H9 (cell line): ENCODE measurements at regions not wholly inside any gene's neighbourhood (a gene's known extent, or its start where the extent isn't known, plus 50 kb on each side); places are given as distances from the start of the nearest gene placed in this dataset.

ENCODE experiments used
- DNase-seq: peaks from one replicate; pipeline ENCODE4 v3.0.0-alpha.2; 2017
- H2AFZ ChIP-seq: one replicate; pipeline ENCODE4 v1.6.1; 2013; ENCODE audit warnings: mild to moderate bottlenecking, low read length, control low read depth, moderate library complexity
- H2AK5ac ChIP-seq: 2 replicates; pipeline ENCODE4 v1.6.1; 2013; ENCODE audit warnings: low read length, control low read depth, mixed read lengths; ENCODE audit not compliant: insufficient read length
- H2BK120ac ChIP-seq: one replicate; pipeline ENCODE4 v1.6.1; 2013; ENCODE audit warnings: low read depth, mild to moderate bottlenecking, low read length, control low read depth, inconsistent platforms; ENCODE audit not compliant: poor library complexity, severe bottlenecking
- H2BK12ac ChIP-seq: 2 replicates; pipeline ENCODE4 v1.6.1; 2013; ENCODE audit warnings: low read length, control low read depth, mixed read lengths, low read depth; ENCODE audit not compliant: insufficient read length
- H2BK15ac ChIP-seq: 2 replicates; pipeline ENCODE4 v1.6.1; 2013; ENCODE audit warnings: low read depth, low read length, control low read depth
- H2BK20ac ChIP-seq: one replicate; pipeline ENCODE4 v1.6.1; 2013; ENCODE audit warnings: low read depth, mild to moderate bottlenecking, low read length, control low read depth, inconsistent platforms; ENCODE audit not compliant: poor library complexity, severe bottlenecking
- H2BK5ac ChIP-seq: 2 replicates; pipeline ENCODE4 v1.6.1; 2013; ENCODE audit warnings: low read length, control low read depth, mixed read lengths; ENCODE audit not compliant: insufficient read length
- H3K14ac ChIP-seq: 2 replicates; pipeline ENCODE4 v1.6.1; 2013; ENCODE audit warnings: low read length, control low read depth; ENCODE audit not compliant: insufficient read depth
- H3K18ac ChIP-seq: 2 replicates; pipeline ENCODE4 v1.6.1; 2013; ENCODE audit warnings: low read depth, mild to moderate bottlenecking, mixed read lengths, low read length, control low read depth; ENCODE audit not compliant: insufficient read length
- H3K23ac ChIP-seq: 2 replicates; pipeline ENCODE4 v1.6.1; 2013; ENCODE audit warnings: low read length, control low read depth, mixed read lengths, low read depth; ENCODE audit not compliant: insufficient read length
- H3K23me2 ChIP-seq: 2 replicates; pipeline ENCODE4 v1.6.1; 2013; ENCODE audit warnings: low read depth, mild to moderate bottlenecking, mixed read lengths, low read length, control low read depth; ENCODE audit not compliant: insufficient read length, poor library complexity, severe bottlenecking
- H3K27ac ChIP-seq: 2 replicates; pipeline ENCODE4 v1.5.1; 2013; ENCODE audit warnings: low read length, control low read depth, mixed read lengths, low read depth; ENCODE audit not compliant: insufficient read length
- H3K27me3 ChIP-seq: 2 replicates; pipeline ENCODE4 v1.6.1; 2013; ENCODE audit warnings: low read length, control low read depth, inconsistent platforms; ENCODE audit not compliant: insufficient read depth
- H3K4ac ChIP-seq: 2 replicates; pipeline ENCODE4 v1.6.1; 2013; ENCODE audit warnings: low read depth, mild to moderate bottlenecking, control low read depth, inconsistent platforms, low read length, moderate library complexity
- H3K4me1 ChIP-seq: 2 replicates; pipeline ENCODE4 v1.6.1; 2013; ENCODE audit warnings: low read length, control low read depth, inconsistent platforms; ENCODE audit not compliant: insufficient read depth
- H3K4me2 ChIP-seq: 2 replicates; pipeline ENCODE4 v1.6.1; 2013; ENCODE audit warnings: low read length, control low read depth, mixed read lengths; ENCODE audit not compliant: insufficient read length, insufficient read depth
- H3K56ac ChIP-seq: 2 replicates; pipeline ENCODE4 v1.6.1; 2013; ENCODE audit warnings: low read depth, mild to moderate bottlenecking, mixed read lengths, low read length, control low read depth; ENCODE audit not compliant: insufficient read length
- H3K79me1 ChIP-seq: 2 replicates; pipeline ENCODE4 v1.6.1; 2013; ENCODE audit warnings: low read depth, mild to moderate bottlenecking, moderate library complexity, low read length, control low read depth, inconsistent platforms; ENCODE audit not compliant: insufficient read depth, poor library complexity, severe bottlenecking
- H3K79me2 ChIP-seq: 2 replicates; pipeline ENCODE4 v1.6.1; 2013; ENCODE audit warnings: low read length, control low read depth, inconsistent platforms; ENCODE audit not compliant: insufficient read depth
- H3K9ac ChIP-seq: 2 replicates; pipeline ENCODE4 v1.6.1; 2013; ENCODE audit warnings: low read length, control low read depth, mixed read lengths; ENCODE audit not compliant: insufficient read length; ENCODE audit errors: extremely low read depth
- H3K9me3 ChIP-seq: one replicate; pipeline ENCODE4 v1.6.1; 2013; ENCODE audit warnings: low read depth, low read length, inconsistent platforms; ENCODE audit not compliant: control insufficient read depth
- H3T11ph ChIP-seq: one replicate; pipeline ENCODE4 v1.6.1; 2013; ENCODE audit warnings: mild to moderate bottlenecking, low read length, control low read depth, inconsistent platforms
- H4K20me1 ChIP-seq: one replicate; pipeline ENCODE4 v1.6.1; 2013; ENCODE audit not compliant: control insufficient read depth, insufficient read length, insufficient read depth
- H4K5ac ChIP-seq: 2 replicates; pipeline ENCODE4 v1.6.1; 2013; ENCODE audit warnings: low read depth, mild to moderate bottlenecking, mixed read lengths, low read length, control low read depth; ENCODE audit not compliant: insufficient read length
- H4K8ac ChIP-seq: replicated peaks from 2 replicates; pipeline ENCODE4 v1.6.1; 2013; ENCODE audit warnings: low read length, control low read depth, mixed read lengths, low read depth; ENCODE audit not compliant: insufficient read length
- H4K91ac ChIP-seq: 2 replicates; pipeline ENCODE4 v1.6.1; 2013; ENCODE audit warnings: low read depth, mild to moderate bottlenecking, moderate library complexity, mixed read lengths, low read length, control low read depth; ENCODE audit not compliant: insufficient read length
- H3K27ac Mint-ChIP-seq, 3 experiments: 2 replicates in 2 of 3; 3 replicates in 1 of 3; pipeline ENCODE4 v1.8.0; 2020 to 2021; ENCODE audit warnings: mixed read lengths in 3 of 3, mild to moderate bottlenecking in 1 of 3, moderate library complexity in 1 of 3
- H3K27me3 Mint-ChIP-seq: 2 replicates; pipeline ENCODE4 v1.8.0; 2021; ENCODE audit warnings: low read depth, mild to moderate bottlenecking, moderate library complexity, mixed read lengths
- H3K36me3 Mint-ChIP-seq, 3 experiments: 2 replicates in 2 of 3; 3 replicates in 1 of 3; pipeline ENCODE4 v1.8.0; 2020 to 2021; ENCODE audit warnings: low read depth in 3 of 3, mixed read lengths in 3 of 3; ENCODE audit not compliant: insufficient read depth in 1 of 3
- H3K4me1 Mint-ChIP-seq, 2 experiments: 2 replicates each; pipeline ENCODE4 v1.8.0; 2020; ENCODE audit warnings: mixed read lengths in 2 of 2
- H3K4me3 Mint-ChIP-seq, 2 experiments: 2 replicates in 1 of 2; 3 replicates in 1 of 2; pipeline ENCODE4 v1.8.0; 2020 to 2021; ENCODE audit warnings: mild to moderate bottlenecking in 2 of 2, mixed read lengths in 2 of 2, moderate library complexity in 1 of 2
- H3K9me3 Mint-ChIP-seq, 2 experiments: 2 replicates in 1 of 2; 3 replicates in 1 of 2; pipeline ENCODE4 v1.8.0; 2020; ENCODE audit warnings: mild to moderate bottlenecking in 2 of 2, mixed read lengths in 2 of 2, moderate library complexity in 1 of 2
- WGBS: extraction: QIAGEN DNeasy Blood & Tissue Kit; methylation state at CpG from one replicate; pipeline ENCODE4 v1.1.7; 2013; ENCODE audit warnings: missing lambda C conversion rate, low lambda C conversion rate, mixed read lengths; ENCODE audit not compliant: insufficient read length; ENCODE audit errors: extremely low coverage; 5-methylcytosine and 5-hydroxymethylcytosine counted together
- TF ChIP-seq, protein P1 (sequence below): fragments of 200-600 bp; sonication (generic); conservative IDR thresholded peaks from 3 replicates; pipeline ENCODE4 v1.8.0; 2021; ENCODE audit warnings: antibody characterized with exemption, mild to moderate bottlenecking

DNA sequence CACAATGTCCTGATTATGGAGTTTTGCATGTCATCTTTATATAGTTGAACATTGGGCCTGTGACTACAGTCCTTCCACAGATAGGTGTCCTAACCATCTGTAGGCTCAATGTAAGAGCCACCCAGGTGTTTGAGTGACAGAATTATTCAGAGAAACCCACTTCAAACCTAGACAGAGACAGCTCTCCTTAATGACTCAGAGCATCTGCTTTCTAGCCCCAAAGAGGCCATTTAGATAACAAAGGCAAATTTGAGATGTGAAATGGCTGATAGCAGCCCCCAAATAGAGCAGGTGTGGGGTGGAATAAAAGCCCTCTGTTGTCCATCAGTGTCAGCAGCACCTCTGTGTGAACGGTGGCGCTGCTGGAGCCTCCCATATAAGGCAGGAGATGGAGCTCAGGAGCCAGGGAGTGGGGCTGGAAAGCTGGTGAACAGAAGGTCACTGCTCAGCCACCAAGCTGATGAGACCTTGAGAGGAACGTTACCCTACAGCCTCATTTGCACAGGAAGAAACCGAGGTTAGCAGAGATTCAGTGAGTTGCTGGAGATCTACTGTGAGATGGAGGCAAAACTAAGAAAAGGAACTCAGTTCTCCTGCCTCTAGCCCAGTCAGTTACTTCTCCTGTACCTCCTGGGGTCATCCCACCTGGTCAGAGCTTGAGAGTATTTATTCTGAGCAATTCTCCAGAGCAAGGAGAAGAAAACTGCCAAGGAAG, 153.3 kb upstream of the LNX1 start:
- H4K91ac ChIP-seq = no peak overlapping the region
- H2BK12ac ChIP-seq = no peak overlapping the region
- H3K4me1 Mint-ChIP-seq = peaks cover 10% of the 10 kb centered on the region in 2 experiments
- no peak overlapping the region for H3K14ac ChIP-seq
- no peak overlapping the region for H3K4me2 ChIP-seq
- H4K8ac ChIP-seq = no peak overlapping the region
- no peak overlapping the region for H3K9ac ChIP-seq
- H2BK20ac ChIP-seq = no peak overlapping the region
- no peak overlapping the region for H3T11ph ChIP-seq
- H3K27me3 ChIP-seq = no peaks in the 10 kb centered on the region
- H2BK120ac ChIP-seq = no peak overlapping the region
- TF ChIP-seq, protein P1, sequence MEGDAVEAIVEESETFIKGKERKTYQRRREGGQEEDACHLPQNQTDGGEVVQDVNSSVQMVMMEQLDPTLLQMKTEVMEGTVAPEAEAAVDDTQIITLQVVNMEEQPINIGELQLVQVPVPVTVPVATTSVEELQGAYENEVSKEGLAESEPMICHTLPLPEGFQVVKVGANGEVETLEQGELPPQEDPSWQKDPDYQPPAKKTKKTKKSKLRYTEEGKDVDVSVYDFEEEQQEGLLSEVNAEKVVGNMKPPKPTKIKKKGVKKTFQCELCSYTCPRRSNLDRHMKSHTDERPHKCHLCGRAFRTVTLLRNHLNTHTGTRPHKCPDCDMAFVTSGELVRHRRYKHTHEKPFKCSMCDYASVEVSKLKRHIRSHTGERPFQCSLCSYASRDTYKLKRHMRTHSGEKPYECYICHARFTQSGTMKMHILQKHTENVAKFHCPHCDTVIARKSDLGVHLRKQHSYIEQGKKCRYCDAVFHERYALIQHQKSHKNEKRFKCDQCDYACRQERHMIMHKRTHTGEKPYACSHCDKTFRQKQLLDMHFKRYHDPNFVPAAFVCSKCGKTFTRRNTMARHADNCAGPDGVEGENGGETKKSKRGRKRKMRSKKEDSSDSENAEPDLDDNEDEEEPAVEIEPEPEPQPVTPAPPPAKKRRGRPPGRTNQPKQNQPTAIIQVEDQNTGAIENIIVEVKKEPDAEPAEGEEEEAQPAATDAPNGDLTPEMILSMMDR = no peak
- H3K56ac ChIP-seq = no peak overlapping the region
- no peak overlapping the region for H2AK5ac ChIP-seq
- no peaks in the 10 kb centered on the region; the same call in 1 of the 2 replicates for H3K27me3 Mint-ChIP-seq
- H3K4ac ChIP-seq = no peak overlapping the region
- no peaks in the 10 kb centered on the region for H3K23me2 ChIP-seq
- no peaks in the 10 kb centered on the region for H3K9me3 ChIP-seq
- no peak overlapping the region for H3K18ac ChIP-seq
- H3K9me3 Mint-ChIP-seq = no peaks in the 10 kb centered on the region
- no peaks in the 10 kb centered on the region for H4K20me1 ChIP-seq
- H4K5ac ChIP-seq = no peak overlapping the region
- no peak overlapping the region for H3K27ac Mint-ChIP-seq
- no peaks in the 10 kb centered on the region for H3K4me1 ChIP-seq
- H3K79me2 ChIP-seq = no peaks in the 10 kb centered on the region
- no CpG with 5 or more reads among the region's 4 CpGs for WGBS
- H2BK15ac ChIP-seq = no peak overlapping the region
- H3K23ac ChIP-seq = no peak overlapping the region
- no peaks in the 10 kb centered on the region for H3K79me1 ChIP-seq
- no peak for DNase-seq
- no peaks in the 10 kb centered on the region; a peak in 1 of 7 replicates for H3K36me3 Mint-ChIP-seq
- H3K27ac ChIP-seq = no peak overlapping the region
- no peak overlapping the region for H3K4me3 Mint-ChIP-seq
- no peak overlapping the region for H2AFZ ChIP-seq
- no peak overlapping the region for H2BK5ac ChIP-seq
